Esophagus muscularis mucosa (tissue), 4 donors: ENCODE measurements at regions not wholly inside any gene's neighbourhood (a gene's known extent, or its start where the extent isn't known, plus 50 kb on each side); places are given as distances from the start of the nearest gene placed in this dataset.

Experiments used
- DNase-seq: peaks from one replicate; pipeline ENCODE4 v3.0.0-alpha.2; 2017; ENCODE audit errors: extremely low spot score
- H3K27ac ChIP-seq, 4 donors: fragments of 200-600 bp; sonication (generic); replicated peaks in 1 of 4; 1 replicate in 3 of 4; 2 replicates in 1 of 4; pipeline ENCODE4 v1.5.1; 2016 to 2019; ENCODE audit warnings: mild to moderate bottlenecking in 1 of 4
- H3K27me3 ChIP-seq, 4 donors: fragments of 200-600 bp; sonication (generic); one replicate each; pipeline versions ENCODE4 v1.5.1 to v1.6.0; 2016 to 2019
- H3K36me3 ChIP-seq, 4 donors: fragments of 200-600 bp; sonication (generic); one replicate each; pipeline ENCODE4 v1.5.1; 2016 to 2019
- H3K4me1 ChIP-seq, 4 donors: fragments of 200-600 bp; sonication (generic); one replicate each; pipeline ENCODE4 v1.5.1; 2016 to 2019
- H3K4me3 ChIP-seq, 4 donors: fragments of 200-600 bp; sonication (generic); 1 replicate in 2 of 4; 2 replicates in 2 of 4; pipeline ENCODE4 v1.5.1; 2016 to 2019; ENCODE audit warnings: mild to moderate bottlenecking in 4 of 4, moderate library complexity in 1 of 4
- H3K9me3 ChIP-seq, 4 donors: fragments of 200-600 bp; sonication (generic); 1 replicate in 3 of 4; 2 replicates in 1 of 4; pipeline ENCODE4 v1.5.1; 2016 to 2019
- CTCF ChIP-seq, 3 experiments: fragments of 200-600 bp in 2 of 3; fragments of 450-650 bp in 1 of 3; sonication (generic) in 2 of 3; IDR thresholded peaks; one replicate each; pipeline ENCODE4 v1.5.1; 2017 to 2019; ENCODE audit warnings: antibody characterized with exemption in 3 of 3, mild to moderate bottlenecking in 2 of 3, moderate library complexity in 1 of 3
- EP300 ChIP-seq: sonication (generic); formaldehyde crosslinking; IDR thresholded peaks from one replicate; pipeline ENCODE4 v1.6.1; 2017; ENCODE audit warnings: antibody characterized with exemption
- POLR2A ChIP-seq: fragments of 450-650 bp; IDR thresholded peaks from one replicate; pipeline ENCODE4 v1.6.1; 2017; ENCODE audit warnings: antibody characterized with exemption, moderate library complexity, mild to moderate bottlenecking, low read depth
- POLR2AphosphoS5 ChIP-seq, 2 donors: sonication (generic); formaldehyde crosslinking; IDR thresholded peaks; one replicate each; pipeline ENCODE4 v1.6.1; 2017; ENCODE audit warnings: antibody characterized with exemption in 2 of 2
- WGBS: methylation state at CpG from one replicate; pipeline ENCODE4 v1.1.5; 2018; 5-methylcytosine and 5-hydroxymethylcytosine counted together
- intact Hi-C: fragments of 100-400 bp; cut with DNase I; formaldehyde crosslinking; loops from one replicate; pipeline ENCODE4 v1.15.1; 2023

- TF ChIP-seq EP300 (no peak), POLR2A (no peak), CTCF (IDR thresholded peaks at IDR 0.05) (no peak), POLR2AphosphoS5 (IDR thresholded peaks at IDR 0.05) (no peak)
- Histone ChIP-seq H3K27ac (no peak overlapping the region), H3K27me3 (no peaks in the 10 kb centered on the region), H3K36me3 (no peaks in the 10 kb centered on the region), H3K4me3 (no peak overlapping the region), H3K9me3 (no peaks in the 10 kb centered on the region), H3K4me1 (peaks cover 5 to 27% (median 18%) of the 10 kb centered on the region in 4 donors)
- no peak for DNase-seq
- intact Hi-C loops, result no loop called here
- WGBS, result 92% methylated on average over 9 of the region's 9 CpGs
These were observed 90.6 kb downstream of the MRPL14 start for GRCh38 chr6:44036699-44037101.

- no peak overlapping the region for H3K27ac ChIP-seq
- WGBS, result 100% methylated on average over 2 of the region's 2 CpGs
- peaks cover under 1 to 22% (median 13%) of the 10 kb centered on the region in 4 donors for H3K4me1 ChIP-seq
- no peak overlapping the region for H3K4me3 ChIP-seq
- H3K27me3 ChIP-seq, result no peaks in the 10 kb centered on the region
- no peaks in the 10 kb centered on the region for H3K36me3 ChIP-seq
- intact Hi-C loops, result no loop called here
- TF ChIP-seq POLR2AphosphoS5 (IDR thresholded peaks at IDR 0.05) (no peak), EP300 (no peak), POLR2A (no peak), CTCF (IDR thresholded peaks at IDR 0.05) (no peak)
- no peaks in the 10 kb centered on the region for H3K9me3 ChIP-seq
- no peak for DNase-seq
These were observed 91.1 kb downstream of the MRPL14 start for GRCh38 chr6:44036196-44036595.

GRCh38 chr6:44035621-44036020 lies 91.6 kb downstream of the MRPL14 start:
- Histone ChIP-seq H3K27me3 (no peaks in the 10 kb centered on the region), H3K9me3 (no peaks in the 10 kb centered on the region), H3K4me3 (no peak overlapping the region), H3K4me1 (peaks cover 0 to 16% (median 8%) of the 10 kb centered on the region in 4 donors), H3K36me3 (no peaks in the 10 kb centered on the region), H3K27ac (no peak overlapping the region)
- 67% methylated on average over 3 of the region's 3 CpGs for WGBS
- intact Hi-C loops, result no loop called here
- no peak for TF ChIP-seq CTCF (IDR thresholded peaks at IDR 0.05)
- peak in 1 of 2 donors; percentile 15 for TF ChIP-seq POLR2AphosphoS5 (IDR thresholded peaks at IDR 0.05)
- no peak for DNase-seq

GRCh38 chr6:44034931-44035345 lies 92.3 kb downstream of the MRPL14 start:
- Histone ChIP-seq H3K36me3 (no peaks in the 10 kb centered on the region), H3K9me3 (no peaks in the 10 kb centered on the region), H3K27ac (no peak overlapping the region), H3K4me3 (no peak overlapping the region), H3K4me1 (peaks cover 0 to 10% (median 4%) of the 10 kb centered on the region in 4 donors), H3K27me3 (no peaks in the 10 kb centered on the region)
- intact Hi-C loops, result no loop called here
- TF ChIP-seq POLR2AphosphoS5 (IDR thresholded peaks at IDR 0.05), result no peak
- no peak for TF ChIP-seq EP300
- no peak for TF ChIP-seq CTCF (IDR thresholded peaks at IDR 0.05)
- no peak for TF ChIP-seq POLR2A
- no peak for DNase-seq
- 78% methylated on average over 3 of the region's 3 CpGs for WGBS

GRCh38 chr6:44034391-44034861 lies 92.8 kb downstream of the MRPL14 start:
- Histone ChIP-seq H3K4me1 (peaks cover 0 to 7% (median 3%) of the 10 kb centered on the region in 4 donors), H3K36me3 (no peaks in the 10 kb centered on the region), H3K27me3 (no peaks in the 10 kb centered on the region), H3K4me3 (no peak overlapping the region), H3K27ac (no peak overlapping the region), H3K9me3 (no peaks in the 10 kb centered on the region)
- intact Hi-C loops, result no loop called here
- DNase-seq, result no peak
- WGBS, result 27% methylated on average over 2 of the region's 4 CpGs
- TF ChIP-seq POLR2AphosphoS5 (IDR thresholded peaks at IDR 0.05) (no peak), EP300 (no peak), POLR2A (no peak), CTCF (IDR thresholded peaks at IDR 0.05) (no peak)
